ENCODE measurements at regions not wholly inside any gene's neighbourhood (a gene's known extent, or its start where the extent isn't known, plus 50 kb on each side); places are given as distances from the start of the nearest gene placed in this dataset.

DNA sequence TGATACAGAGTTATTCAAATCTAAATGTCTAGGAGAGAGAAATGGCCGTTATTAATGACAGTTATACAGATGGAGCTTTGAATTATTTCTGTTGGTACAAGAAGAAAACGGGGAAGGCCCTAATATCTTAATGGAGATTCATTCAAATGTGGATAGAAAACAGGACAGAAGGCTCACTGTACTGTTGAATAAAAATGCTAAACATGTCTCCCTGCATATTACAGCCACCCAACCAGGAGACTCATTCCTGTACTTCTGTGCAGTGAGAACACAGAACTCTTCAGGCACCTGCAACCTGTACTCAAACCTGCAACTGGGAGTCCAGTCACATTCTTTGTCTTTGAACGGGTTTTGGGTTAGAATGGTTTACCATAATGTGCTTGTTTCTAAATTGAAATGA lies 403.2 kb downstream of the DAD1 start (continued):
- TF ChIP-seq BMI1 (IDR thresholded peaks at IDR 0.05; ENCODE audit: borderline replicate concordance): no peak
- TF ChIP-seq, protein P1, sequence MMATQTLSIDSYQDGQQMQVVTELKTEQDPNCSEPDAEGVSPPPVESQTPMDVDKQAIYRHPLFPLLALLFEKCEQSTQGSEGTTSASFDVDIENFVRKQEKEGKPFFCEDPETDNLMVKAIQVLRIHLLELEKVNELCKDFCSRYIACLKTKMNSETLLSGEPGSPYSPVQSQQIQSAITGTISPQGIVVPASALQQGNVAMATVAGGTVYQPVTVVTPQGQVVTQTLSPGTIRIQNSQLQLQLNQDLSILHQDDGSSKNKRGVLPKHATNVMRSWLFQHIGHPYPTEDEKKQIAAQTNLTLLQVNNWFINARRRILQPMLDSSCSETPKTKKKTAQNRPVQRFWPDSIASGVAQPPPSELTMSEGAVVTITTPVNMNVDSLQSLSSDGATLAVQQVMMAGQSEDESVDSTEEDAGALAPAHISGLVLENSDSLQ (IDR thresholded peaks at IDR 0.05): no peak
- no peak for TF ChIP-seq SREBF2 (IDR thresholded peaks at IDR 0.05; ENCODE audit: low read length)

DNA sequence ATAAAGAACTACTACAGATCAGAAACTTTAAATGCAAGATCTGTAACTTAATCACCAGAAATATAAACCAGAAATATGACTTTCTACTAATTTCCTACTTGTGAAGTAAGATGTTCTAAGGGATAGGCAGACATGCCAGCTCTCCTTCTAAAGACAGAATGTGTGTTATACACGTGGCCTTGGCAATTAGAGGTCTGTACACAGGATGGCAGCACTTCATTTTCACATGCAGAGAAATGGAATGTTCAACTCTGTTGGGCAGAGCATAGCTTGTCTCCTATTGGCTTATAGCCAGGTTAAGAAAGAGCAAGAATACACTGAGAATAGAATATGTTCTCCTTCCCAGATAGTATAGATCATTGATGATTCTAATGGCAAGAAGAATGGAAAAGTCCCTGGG lies 403.8 kb downstream of the DAD1 start:
- intact Hi-C loops (cut with micrococcal nuclease; ENCODE audit: unreplicated experiment) (no loop called here), in situ Hi-C loops (cut with MboI) (no loop called here)
- Histone ChIP-seq H3K36me3 (ENCODE audit: control insufficient read depth in 2 of 2, insufficient read depth in 2 of 2, low read length in 1 of 2) (no peaks in the 10 kb centered on the region), H3K9me3 (replicated peaks; ENCODE audit: control insufficient read depth, insufficient read depth, low read length) (no peaks in the 10 kb centered on the region), H3K9ac (ENCODE audit: control insufficient read depth, insufficient read depth, low read length) (no peak overlapping the region), H3K4me2 (ENCODE audit: control insufficient read depth, insufficient read depth) (no peak overlapping the region), H3K27ac (ENCODE audit: control insufficient read depth, insufficient read depth) (no peak overlapping the region), H3K27me3 (replicated peaks in 1 of 2; ENCODE audit: control insufficient read depth in 2 of 2, insufficient read depth in 2 of 2, low read length in 1 of 2) (peaks cover 1 to 6% of the 10 kb centered on the region in 2 experiments; a peak in 1 of 4 replicates), H3K4me3 (no peak overlapping the region), H3K4me1 (ENCODE audit: control insufficient read depth, insufficient read depth, low read length) (no peaks in the 10 kb centered on the region), H4K20me1 (ENCODE audit: control insufficient read depth, insufficient read depth) (no peaks in the 10 kb centered on the region), H3K79me2 (ENCODE audit: control insufficient read depth, insufficient read depth, low read length) (no peaks in the 10 kb centered on the region), H2AFZ (ENCODE audit: control insufficient read depth, low read depth, low read length) (no peak overlapping the region)
- SMC1A ChIA-PET (ENCODE audit: uncharacterized antibody, unreplicated experiment): no interaction called here
- POLR2A ChIA-PET: no interaction called here
- DNase-seq (ENCODE audit: low read depth, low spot score): no peak
- BruUV-seq (replicated peaks): no TSS peak
- ATAC-seq: peak; percentile 55
- CTCF ChIA-PET: interaction anchor here (0.6 to 2.7 kb wide), 4 partner anchors 13 to 73 kb away, joined by 3 to 20 read pairs (median 3); no protein-coding TSS in a partner anchor
- TF ChIP-seq, protein P2, sequence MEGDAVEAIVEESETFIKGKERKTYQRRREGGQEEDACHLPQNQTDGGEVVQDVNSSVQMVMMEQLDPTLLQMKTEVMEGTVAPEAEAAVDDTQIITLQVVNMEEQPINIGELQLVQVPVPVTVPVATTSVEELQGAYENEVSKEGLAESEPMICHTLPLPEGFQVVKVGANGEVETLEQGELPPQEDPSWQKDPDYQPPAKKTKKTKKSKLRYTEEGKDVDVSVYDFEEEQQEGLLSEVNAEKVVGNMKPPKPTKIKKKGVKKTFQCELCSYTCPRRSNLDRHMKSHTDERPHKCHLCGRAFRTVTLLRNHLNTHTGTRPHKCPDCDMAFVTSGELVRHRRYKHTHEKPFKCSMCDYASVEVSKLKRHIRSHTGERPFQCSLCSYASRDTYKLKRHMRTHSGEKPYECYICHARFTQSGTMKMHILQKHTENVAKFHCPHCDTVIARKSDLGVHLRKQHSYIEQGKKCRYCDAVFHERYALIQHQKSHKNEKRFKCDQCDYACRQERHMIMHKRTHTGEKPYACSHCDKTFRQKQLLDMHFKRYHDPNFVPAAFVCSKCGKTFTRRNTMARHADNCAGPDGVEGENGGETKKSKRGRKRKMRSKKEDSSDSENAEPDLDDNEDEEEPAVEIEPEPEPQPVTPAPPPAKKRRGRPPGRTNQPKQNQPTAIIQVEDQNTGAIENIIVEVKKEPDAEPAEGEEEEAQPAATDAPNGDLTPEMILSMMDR (IDR thresholded peaks at IDR 0.05 in 2 of 3, conservative IDR thresholded peaks at IDR 0.05 in 1 of 3; ENCODE audit: control insufficient read depth in 2 of 3, extremely low read depth in 1 of 3, insufficient read depth in 1 of 3, low read depth in 3 of 3, low read length in 3 of 3): 0 out of 6 replicates have a peak, but pooled peaks of 1 of the 3 experiments have one; percentile 9
- TF ChIP-seq CREM (IDR thresholded peaks at IDR 0.05; ENCODE audit: low read depth): no peak
- WGBS (ENCODE audit: insufficient coverage, insufficient replicate concordance, low lambda C conversion rate, missing lambda C conversion rate): 0% methylated on average over 1 of the region's 1 CpG
- no peak for FAIRE-seq
- RAD21 ChIA-PET (ENCODE audit: unreplicated experiment): no interaction called here
